ENCODE measurements at regions not wholly inside any gene's neighbourhood (a gene's known extent, or its start where the extent isn't known, plus 50 kb on each side); places are given as distances from the start of the nearest gene placed in this dataset.

DNA sequence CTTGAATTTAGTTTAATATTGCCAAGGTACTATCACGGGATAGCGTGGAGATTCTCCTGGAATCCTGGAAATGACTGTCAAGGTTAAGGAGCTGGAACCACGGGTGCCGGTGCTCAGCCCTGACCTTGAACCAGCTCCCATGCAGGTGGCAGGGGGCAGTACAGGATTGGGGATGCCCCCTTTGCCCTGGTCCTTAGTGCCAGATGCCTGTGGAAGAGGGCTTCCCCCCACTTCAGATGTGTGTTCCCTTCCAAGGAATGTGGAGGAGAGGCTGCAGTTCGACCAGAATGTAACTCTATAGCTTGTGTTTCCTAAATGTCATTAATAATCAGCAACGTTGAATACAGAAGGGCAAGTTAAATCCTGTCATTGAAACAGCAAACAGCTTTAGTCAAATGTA lies 258.9 kb downstream of the VRK1 start:
- Histone ChIP-seq H3K27ac (no peak overlapping the region), H3K4me1 (no peaks in the 10 kb centered on the region), H3K4me3 (no peak overlapping the region), H3K27me3 (peaks cover 24% of the 10 kb centered on the region), H3K9me3 (no peaks in the 10 kb centered on the region), H3K36me3 (no peaks in the 10 kb centered on the region)
- no peak for ATAC-seq
- TF ChIP-seq, protein P1, sequence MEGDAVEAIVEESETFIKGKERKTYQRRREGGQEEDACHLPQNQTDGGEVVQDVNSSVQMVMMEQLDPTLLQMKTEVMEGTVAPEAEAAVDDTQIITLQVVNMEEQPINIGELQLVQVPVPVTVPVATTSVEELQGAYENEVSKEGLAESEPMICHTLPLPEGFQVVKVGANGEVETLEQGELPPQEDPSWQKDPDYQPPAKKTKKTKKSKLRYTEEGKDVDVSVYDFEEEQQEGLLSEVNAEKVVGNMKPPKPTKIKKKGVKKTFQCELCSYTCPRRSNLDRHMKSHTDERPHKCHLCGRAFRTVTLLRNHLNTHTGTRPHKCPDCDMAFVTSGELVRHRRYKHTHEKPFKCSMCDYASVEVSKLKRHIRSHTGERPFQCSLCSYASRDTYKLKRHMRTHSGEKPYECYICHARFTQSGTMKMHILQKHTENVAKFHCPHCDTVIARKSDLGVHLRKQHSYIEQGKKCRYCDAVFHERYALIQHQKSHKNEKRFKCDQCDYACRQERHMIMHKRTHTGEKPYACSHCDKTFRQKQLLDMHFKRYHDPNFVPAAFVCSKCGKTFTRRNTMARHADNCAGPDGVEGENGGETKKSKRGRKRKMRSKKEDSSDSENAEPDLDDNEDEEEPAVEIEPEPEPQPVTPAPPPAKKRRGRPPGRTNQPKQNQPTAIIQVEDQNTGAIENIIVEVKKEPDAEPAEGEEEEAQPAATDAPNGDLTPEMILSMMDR (IDR thresholded peaks at IDR 0.05): no peak
- no peak for TF ChIP-seq POLR2AphosphoS5 (IDR thresholded peaks at IDR 0.05)
- no peak for TF ChIP-seq EP300 (IDR thresholded peaks at IDR 0.05)
- no peak for TF ChIP-seq POLR2A (IDR thresholded peaks at IDR 0.05)
- WGBS, 2 donors (ENCODE audit: low coverage in 1 of 2): 32 to 44% methylated on average over 6 of the region's 6 CpGs

DNA sequence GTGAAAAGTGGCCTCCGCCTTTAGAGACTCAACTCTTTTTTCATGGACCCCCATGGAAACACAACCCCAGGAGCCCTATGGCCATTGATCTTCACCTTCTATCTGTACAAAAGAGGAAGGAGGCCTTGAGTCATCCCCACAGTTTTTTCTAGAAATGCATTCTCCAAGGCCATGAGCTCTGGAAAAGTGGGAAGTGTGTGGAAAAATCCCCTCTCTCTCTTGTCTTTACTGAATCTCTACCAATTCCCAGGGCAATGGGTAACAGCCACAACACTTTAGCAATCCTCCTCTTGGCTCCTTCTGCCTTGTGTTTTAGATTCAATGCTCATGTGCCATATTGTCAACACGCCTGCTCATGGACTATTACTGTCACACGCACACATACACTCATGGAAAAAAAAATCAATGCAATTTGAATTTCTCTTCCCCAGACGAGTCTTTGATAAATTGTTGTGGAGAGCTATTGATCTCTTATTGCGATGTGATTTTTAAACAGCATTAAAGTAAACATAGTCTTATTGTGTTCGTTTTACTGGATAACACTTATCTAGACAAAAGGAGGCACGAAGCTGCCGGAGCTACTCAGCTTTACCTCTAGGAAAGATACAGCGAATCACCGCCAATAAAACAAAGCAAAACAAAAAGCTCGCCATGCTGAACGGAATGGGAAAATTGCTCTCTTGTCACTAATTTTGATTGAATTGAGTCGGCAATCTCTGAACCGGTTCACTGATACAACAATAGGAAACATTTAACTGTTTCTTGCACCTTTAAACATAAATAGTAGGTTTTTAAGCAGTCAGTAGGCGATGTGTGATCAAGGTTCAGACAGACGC lies 260.3 kb downstream of the VRK1 start:
- no peak overlapping the region for H3K27ac ChIP-seq
- H3K27me3 ChIP-seq: peaks cover 24% of the 10 kb centered on the region
- no peaks in the 10 kb centered on the region for H3K4me1 ChIP-seq
- 59 to 79% methylated on average over 11 to 16 of the region's 16 CpGs for WGBS, 2 donors (ENCODE audit: low coverage in 1 of 2)
- H3K4me3 ChIP-seq: no peak overlapping the region
- no peaks in the 10 kb centered on the region for H3K9me3 ChIP-seq
- no peaks in the 10 kb centered on the region for H3K36me3 ChIP-seq
- no peak for TF ChIP-seq EP300 (IDR thresholded peaks at IDR 0.05)
- TF ChIP-seq POLR2A (IDR thresholded peaks at IDR 0.05): no peak
- TF ChIP-seq POLR2AphosphoS5 (IDR thresholded peaks at IDR 0.05): no peak
- TF ChIP-seq, protein P1 (IDR thresholded peaks at IDR 0.05): no peak
- ATAC-seq: no peak

GRCh38 chr14:97058074-97058467 lies 260.9 kb downstream of the VRK1 start:
- no peak for TF ChIP-seq POLR2AphosphoS5 (IDR thresholded peaks at IDR 0.05)
- TF ChIP-seq, protein P1 (IDR thresholded peaks at IDR 0.05): no peak
- no peak for TF ChIP-seq POLR2A (IDR thresholded peaks at IDR 0.05)
- no peak for TF ChIP-seq EP300 (IDR thresholded peaks at IDR 0.05)
- WGBS, 2 donors (ENCODE audit: low coverage in 1 of 2): 68 to 86% methylated on average over 1 to 3 of the region's 3 CpGs
- ATAC-seq: no peak
- no peaks in the 10 kb centered on the region for H3K36me3 ChIP-seq
- H3K9me3 ChIP-seq: no peaks in the 10 kb centered on the region
- H3K4me3 ChIP-seq: no peak overlapping the region
- peaks cover 24% of the 10 kb centered on the region for H3K27me3 ChIP-seq
- H3K4me1 ChIP-seq: no peaks in the 10 kb centered on the region
- H3K27ac ChIP-seq: no peak overlapping the region

DNA sequence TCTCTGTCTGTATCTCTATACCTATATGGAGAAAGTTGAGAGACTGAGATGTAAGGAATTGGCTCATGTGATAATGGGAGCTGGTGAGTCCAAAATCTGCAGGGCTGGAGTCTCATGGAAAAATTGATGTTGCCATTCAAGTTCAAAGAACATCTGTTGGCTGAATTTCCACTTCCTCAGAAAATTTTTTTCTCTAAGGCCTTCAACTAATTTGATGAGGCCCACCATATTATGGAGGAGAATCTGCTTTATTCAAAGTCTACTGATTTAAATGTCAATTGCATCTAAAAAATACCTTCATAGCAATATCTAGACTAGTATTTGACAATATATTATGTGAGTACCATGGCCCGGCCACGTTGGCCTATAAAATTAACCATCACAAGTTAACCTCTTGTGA lies 261.4 kb downstream of the VRK1 start:
- Histone ChIP-seq H3K27ac (no peak overlapping the region), H3K27me3 (peaks cover 24% of the 10 kb centered on the region), H3K36me3 (no peaks in the 10 kb centered on the region), H3K9me3 (no peaks in the 10 kb centered on the region), H3K4me3 (no peak overlapping the region), H3K4me1 (no peaks in the 10 kb centered on the region)
- 69 to 90% methylated on average over 2 of the region's 2 CpGs for WGBS, 2 donors (ENCODE audit: low coverage in 1 of 2)
- ATAC-seq: no peak
- TF ChIP-seq POLR2AphosphoS5 (IDR thresholded peaks at IDR 0.05): no peak
- no peak for TF ChIP-seq EP300 (IDR thresholded peaks at IDR 0.05)
- TF ChIP-seq POLR2A (IDR thresholded peaks at IDR 0.05): no peak
- TF ChIP-seq, protein P1 (IDR thresholded peaks at IDR 0.05): no peak

DNA sequence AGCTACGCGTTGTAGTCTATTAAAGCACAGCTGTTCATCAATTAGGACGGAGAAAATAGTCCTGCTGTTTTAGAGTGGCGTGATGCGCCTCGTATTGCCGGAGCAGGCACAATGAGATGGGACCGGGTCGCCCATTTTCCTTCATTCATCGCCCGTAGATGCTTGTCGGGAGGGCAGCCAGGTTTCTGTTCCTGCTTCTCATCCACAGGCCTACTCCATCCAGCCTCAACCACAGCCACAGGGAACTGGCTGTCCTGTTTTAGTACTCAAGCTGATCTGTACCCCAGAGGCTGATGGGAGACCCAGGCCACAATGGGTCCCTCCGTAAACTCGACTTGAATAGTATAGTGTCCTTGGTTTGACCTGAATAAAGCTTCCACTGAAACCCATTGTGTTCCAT lies 264.0 kb downstream of the VRK1 start:
- Histone ChIP-seq H3K27ac (no peak overlapping the region), H3K36me3 (no peaks in the 10 kb centered on the region), H3K9me3 (no peaks in the 10 kb centered on the region), H3K4me1 (no peaks in the 10 kb centered on the region), H3K4me3 (no peak overlapping the region), H3K27me3 (peaks cover 35% of the 10 kb centered on the region)
- no peak for ATAC-seq
- TF ChIP-seq, protein P1 (IDR thresholded peaks at IDR 0.05): no peak
- TF ChIP-seq POLR2A (IDR thresholded peaks at IDR 0.05) (no peak), EP300 (IDR thresholded peaks at IDR 0.05) (no peak), POLR2AphosphoS5 (IDR thresholded peaks at IDR 0.05) (no peak)
- 90 to 100% methylated on average over 2 to 6 of the region's 14 CpGs for WGBS, 2 donors (ENCODE audit: low coverage in 1 of 2)
